Omental fat pad (tissue), 3 donors: ENCODE measurements at regions not wholly inside any gene's neighbourhood (a gene's known extent, or its start where the extent isn't known, plus 50 kb on each side); places are given as distances from the start of the nearest gene placed in this dataset.
"Not testable (repeated sequence)": the region's sequence is repeated elsewhere in the genome, so short reads cannot be mapped to it uniquely, and the experiment has no call there.

Experiments
- ATAC-seq: fragments of 150-250 bp; one replicate; pipeline ENCODE4 v1.9.1; 2016; ENCODE audit warnings: mild to moderate bottlenecking, moderate library complexity; ENCODE audit not compliant: low FRiP score
- DNase-seq: peaks from one replicate; pipeline ENCODE4 v3.0.0-alpha.2; 2019; ENCODE audit warnings: low spot score
- TF ChIP-seq, protein P1 (sequence below), 3 donors: fragments of 450-650 bp; IDR thresholded peaks; one replicate each; pipeline ENCODE4 v1.5.1; 2016 to 2017; ENCODE audit warnings: antibody characterized with exemption in 3 of 3, mild to moderate bottlenecking in 3 of 3, moderate library complexity in 2 of 3

GRCh38 chr1:14265495-14265894, 333.0 kb upstream of the KAZN start:
- TF ChIP-seq, protein P1, sequence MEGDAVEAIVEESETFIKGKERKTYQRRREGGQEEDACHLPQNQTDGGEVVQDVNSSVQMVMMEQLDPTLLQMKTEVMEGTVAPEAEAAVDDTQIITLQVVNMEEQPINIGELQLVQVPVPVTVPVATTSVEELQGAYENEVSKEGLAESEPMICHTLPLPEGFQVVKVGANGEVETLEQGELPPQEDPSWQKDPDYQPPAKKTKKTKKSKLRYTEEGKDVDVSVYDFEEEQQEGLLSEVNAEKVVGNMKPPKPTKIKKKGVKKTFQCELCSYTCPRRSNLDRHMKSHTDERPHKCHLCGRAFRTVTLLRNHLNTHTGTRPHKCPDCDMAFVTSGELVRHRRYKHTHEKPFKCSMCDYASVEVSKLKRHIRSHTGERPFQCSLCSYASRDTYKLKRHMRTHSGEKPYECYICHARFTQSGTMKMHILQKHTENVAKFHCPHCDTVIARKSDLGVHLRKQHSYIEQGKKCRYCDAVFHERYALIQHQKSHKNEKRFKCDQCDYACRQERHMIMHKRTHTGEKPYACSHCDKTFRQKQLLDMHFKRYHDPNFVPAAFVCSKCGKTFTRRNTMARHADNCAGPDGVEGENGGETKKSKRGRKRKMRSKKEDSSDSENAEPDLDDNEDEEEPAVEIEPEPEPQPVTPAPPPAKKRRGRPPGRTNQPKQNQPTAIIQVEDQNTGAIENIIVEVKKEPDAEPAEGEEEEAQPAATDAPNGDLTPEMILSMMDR (IDR thresholded peaks at IDR 0.05), result no peak
- ATAC-seq (no peak), DNase-seq (no peak)

DNA sequence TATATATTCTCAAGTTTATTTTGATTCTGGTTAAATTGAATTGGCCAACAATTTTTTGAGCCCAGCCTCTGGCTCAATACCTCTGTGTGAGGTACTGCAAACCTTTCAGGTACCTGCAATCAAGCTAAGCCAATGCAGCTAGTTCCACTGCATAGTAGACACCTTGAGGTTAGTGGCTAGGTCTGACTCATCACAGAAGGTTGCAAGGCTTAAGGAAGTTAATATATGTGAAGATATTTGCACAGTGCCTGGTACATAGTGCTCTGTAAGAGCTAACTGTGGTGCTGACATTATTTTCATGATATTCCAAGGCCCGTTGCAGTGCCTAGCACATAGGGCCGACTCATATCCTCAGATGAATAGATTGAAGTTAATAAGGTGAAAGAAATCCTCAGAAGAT, 330.5 kb upstream of the KAZN start:
- TF ChIP-seq, protein P1 (IDR thresholded peaks at IDR 0.05), result no peak
- ATAC-seq (no peak), DNase-seq (no peak)

DNA sequence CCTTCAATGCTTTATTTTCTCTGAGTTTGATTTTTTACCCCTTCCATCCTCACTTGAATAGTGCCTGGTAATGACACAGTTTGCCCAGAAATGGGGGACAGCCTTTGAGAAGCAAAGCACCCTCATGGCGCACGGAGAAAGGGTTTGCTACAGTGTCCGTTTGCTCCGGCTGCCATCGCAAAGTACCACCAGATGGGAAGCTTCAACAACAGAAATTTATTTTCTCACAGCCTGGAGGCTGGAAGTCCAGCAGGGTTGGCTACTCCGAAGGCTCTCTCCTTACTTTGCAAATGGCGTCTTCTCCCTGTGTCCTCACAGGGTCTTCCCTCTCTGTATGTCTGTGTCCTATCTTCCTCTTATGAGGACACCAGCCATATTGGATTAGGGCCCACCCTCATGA, 327.7 kb upstream of the KAZN start:
- TF ChIP-seq, protein P1 (IDR thresholded peaks at IDR 0.05), result no peak
- no peak for DNase-seq
- no peak for ATAC-seq

- TF ChIP-seq, protein P1 (IDR thresholded peaks at IDR 0.05), result no peak
- DNase-seq, result no peak
- no peak for ATAC-seq
Measured at GRCh38 chr1:14273811-14274210, 324.7 kb upstream of the KAZN start.

GRCh38 chr1:14279891-14280290, 318.6 kb upstream of the KAZN start:
- not testable (repeated sequence) for ATAC-seq, DNase-seq

- DNase-seq (no peak), ATAC-seq (no peak)
- TF ChIP-seq, protein P1 (IDR thresholded peaks at IDR 0.05), result no peak
Measured at GRCh38 chr1:14280909-14281308, 317.6 kb upstream of the KAZN start.

DNA sequence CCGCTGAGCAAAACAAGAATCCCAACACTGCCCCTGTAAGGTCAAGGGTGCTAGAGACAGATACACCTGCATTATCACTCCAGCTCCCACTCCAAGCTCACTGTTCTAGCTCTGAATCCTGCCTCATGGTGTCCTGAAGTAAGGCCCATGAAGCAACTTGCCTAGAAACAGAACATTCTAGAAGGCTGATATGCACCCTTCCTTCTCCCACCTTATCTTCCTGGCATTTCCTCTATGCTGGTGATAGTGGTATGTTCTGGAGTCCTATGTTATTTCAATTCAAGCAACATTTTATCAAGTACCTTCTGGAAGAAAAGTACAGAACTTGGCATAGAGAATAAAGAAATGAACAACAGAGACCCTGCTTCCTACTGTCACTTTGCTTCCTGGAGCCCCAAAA, 317.1 kb upstream of the KAZN start:
- no peak for ATAC-seq
- no peak for DNase-seq
- TF ChIP-seq, protein P1 (IDR thresholded peaks at IDR 0.05), result no peak

DNA sequence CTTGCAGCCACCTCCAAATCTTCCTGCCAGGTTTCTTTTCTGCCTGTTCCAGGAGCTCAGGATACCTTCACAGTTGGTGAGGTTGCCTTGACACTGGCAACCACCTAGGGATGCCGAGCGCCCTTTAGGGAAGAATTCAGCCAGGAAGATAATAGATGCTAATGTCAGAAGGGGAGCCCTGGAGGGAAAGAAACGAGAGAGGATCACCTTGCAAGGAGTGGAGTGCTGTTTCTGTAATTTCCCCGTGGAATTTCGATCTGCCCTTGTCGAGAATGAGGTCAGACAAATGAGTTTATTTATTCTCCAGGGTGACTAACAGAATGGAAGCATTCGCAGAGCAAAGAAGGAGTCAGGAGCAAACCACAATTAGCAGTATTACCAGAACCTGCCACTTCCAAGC, 315.8 kb upstream of the KAZN start:
- ATAC-seq (no peak), DNase-seq (no peak)
- TF ChIP-seq, protein P1 (IDR thresholded peaks at IDR 0.05), result no peak
